NT2/D1 (cell line): ENCODE measurements at regions not wholly inside any gene's neighbourhood (a gene's known extent, or its start where the extent isn't known, plus 50 kb on each side); places are given as distances from the start of the nearest gene placed in this dataset.

ENCODE experiments used
- YY1 ChIP-seq: IDR thresholded peaks from 2 replicates; pipeline ENCODE4 v1.6.1; 2011; ENCODE audit not compliant: insufficient read length, insufficient read depth
- ZNF274 ChIP-seq: IDR thresholded peaks from 2 replicates; pipeline ENCODE4 v1.6.1; 2011; ENCODE audit warnings: mild to moderate bottlenecking, low read depth, low read length

DNA sequence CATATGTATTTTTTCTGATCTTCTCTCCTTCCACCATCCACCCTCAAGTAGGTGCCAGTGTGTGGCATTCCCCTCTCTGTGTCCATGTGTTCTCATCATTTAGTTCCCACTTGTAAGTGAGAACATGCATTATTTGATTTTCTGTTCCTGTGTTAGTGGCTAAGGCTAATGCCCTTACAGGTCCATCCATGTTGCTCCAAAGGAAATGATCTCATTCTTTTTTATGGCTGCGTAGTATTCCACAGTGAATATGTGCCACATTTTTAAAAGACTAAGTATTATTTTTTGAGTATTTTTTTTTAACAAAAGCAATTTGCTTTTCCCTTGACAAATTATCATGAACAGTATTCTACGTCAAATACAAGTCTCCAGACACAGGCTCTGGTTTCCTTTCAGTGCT lies 86.4 kb upstream of the ZNF746 start:
- TF ChIP-seq YY1 (no peak), ZNF274 (no peak)
